ENCODE measurements at regions not wholly inside any gene's neighbourhood (a gene's known extent, or its start where the extent isn't known, plus 50 kb on each side); places are given as distances from the start of the nearest gene placed in this dataset.

- no peak for DNase-seq (ENCODE audit: low spot score)
Observed at GRCh38 chr12:91967590-91967989, 178.1 kb downstream of the BTG1 start.

- no peak for DNase-seq (ENCODE audit: low spot score)
Observed at GRCh38 chr12:91965781-91966180, 179.9 kb downstream of the BTG1 start.

- DNase-seq (ENCODE audit: low spot score) = no peak
Observed at GRCh38 chr12:91964501-91964900, 181.1 kb downstream of the BTG1 start.

DNA sequence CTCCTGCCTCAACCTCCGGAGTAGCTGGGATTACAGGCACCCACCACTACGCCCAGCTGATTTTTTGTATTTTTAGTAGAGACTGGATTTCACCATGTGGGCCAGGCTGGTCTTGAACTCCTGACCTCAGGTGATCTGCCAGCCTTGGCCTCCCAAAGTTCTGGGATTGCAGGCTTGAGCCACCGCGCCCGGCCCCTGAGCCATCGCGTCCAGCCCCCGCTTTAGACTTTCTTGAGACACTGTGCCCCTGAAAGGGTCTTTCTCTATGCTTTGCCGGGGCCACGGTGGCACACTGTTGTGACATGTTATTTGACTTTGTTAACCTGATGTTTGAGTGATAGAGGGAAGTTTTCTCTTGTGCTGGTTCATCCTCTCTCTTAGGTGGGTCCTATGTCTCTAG, 186.4 kb downstream of the BTG1 start:
- DNase-seq (ENCODE audit: low spot score) = no peak

GRCh38 chr12:91958816-91959215, 186.8 kb downstream of the BTG1 start:
- DNase-seq (ENCODE audit: low spot score) = no peak

DNA sequence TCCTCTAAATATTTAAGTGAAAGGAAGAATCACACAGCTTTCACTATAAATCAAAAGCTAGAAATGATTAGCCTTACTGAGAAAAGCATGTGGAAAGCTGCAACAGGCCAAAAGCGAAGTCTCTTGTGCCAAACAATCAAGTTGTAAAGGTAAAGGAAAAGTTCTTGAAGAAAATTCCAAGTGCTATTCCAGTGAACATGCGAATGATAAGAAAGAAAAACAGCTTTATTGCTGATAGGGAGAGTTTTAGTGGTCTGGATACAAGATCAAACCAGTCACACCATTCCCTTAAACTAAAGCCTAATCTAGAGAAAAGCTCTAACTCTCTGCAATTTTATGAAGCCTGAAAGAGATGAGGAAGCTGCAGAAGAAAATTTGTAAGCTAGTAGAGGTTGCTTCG, 190.9 kb downstream of the BTG1 start:
- no peak for DNase-seq (ENCODE audit: low spot score)

DNA sequence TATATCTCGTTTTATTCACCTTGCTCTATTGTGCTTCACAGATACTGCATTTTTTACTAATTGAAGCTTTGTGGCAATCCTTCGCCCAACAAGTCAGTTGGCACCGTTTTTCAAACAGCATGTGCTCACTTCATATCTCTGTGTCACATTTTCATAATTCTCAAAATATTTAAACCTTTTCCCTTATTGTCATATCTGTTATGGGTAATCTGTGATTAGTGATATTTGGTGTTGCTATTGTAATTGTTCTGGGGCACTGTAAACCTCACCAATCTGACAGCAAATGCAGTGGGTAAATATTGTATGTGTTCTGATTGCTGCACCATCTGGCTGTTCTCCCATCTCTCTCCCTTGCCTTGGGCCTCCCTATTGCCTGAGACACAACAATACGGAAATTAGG, 191.3 kb downstream of the BTG1 start:
- no peak for DNase-seq (ENCODE audit: low spot score)

DNA sequence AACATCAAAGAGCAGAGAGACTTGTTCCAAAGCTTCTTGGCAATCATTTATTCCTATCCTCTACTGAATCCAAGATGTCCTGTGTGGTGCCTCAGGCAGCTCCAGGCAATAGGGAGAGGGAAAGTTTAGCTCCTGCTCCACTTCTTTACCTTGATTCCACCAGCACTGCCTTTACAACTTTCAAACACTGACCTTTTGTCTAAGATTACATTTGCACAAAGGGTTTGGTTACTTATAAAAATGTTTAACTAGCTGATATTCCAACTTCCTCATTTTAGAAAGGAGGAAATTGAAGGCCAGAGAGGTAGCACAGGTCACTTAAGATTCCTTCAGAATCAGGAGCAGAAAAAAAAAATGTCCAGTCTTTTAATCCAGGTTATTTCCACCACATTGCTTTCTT, 192.7 kb downstream of the BTG1 start:
- DNase-seq (ENCODE audit: low spot score) = no peak

DNA sequence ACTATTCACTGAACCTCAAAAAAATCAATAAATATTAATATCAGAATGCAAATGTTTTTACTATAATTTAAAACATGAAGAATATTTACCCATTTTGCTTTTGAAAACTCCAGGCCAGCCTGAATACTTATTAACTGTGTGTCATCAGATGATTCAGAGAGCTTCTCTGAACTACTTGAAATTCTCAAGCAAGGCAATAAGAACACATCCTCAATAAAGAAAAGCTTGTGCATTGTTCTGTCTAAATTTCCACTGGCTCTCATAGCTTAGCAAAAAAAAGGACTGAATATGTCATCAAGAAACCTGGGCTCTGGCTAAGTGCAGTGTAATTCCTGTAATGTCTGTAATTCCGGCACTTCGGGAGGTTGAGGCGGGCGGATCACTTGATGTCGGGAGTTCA, 194.1 kb downstream of the BTG1 start:
- DNase-seq (ENCODE audit: low spot score) = peak; percentile 16

DNA sequence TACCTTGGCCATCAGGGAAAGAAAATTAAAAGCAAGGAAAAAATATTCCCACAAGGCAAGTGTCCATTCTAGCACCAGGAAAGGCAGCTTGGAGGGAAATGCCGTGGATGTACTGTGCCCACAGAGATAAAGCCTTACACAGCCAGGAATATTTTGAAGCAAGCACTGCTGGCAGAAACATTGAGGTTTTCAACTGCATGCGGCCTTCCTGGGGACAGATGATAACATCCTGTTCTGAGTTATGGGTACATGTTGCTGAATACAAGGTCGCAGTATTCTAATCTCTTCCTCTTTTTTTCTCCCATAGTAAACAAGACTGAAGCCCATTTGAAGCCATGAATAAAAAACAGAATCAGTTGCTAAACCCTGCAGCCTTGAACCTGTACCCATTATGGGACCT, 197.1 kb downstream of the BTG1 start:
- no peak for DNase-seq (ENCODE audit: low spot score)

- DNase-seq (ENCODE audit: low spot score) = no peak
Observed at GRCh38 chr12:91947459-91947858, 198.2 kb downstream of the BTG1 start.

DNA sequence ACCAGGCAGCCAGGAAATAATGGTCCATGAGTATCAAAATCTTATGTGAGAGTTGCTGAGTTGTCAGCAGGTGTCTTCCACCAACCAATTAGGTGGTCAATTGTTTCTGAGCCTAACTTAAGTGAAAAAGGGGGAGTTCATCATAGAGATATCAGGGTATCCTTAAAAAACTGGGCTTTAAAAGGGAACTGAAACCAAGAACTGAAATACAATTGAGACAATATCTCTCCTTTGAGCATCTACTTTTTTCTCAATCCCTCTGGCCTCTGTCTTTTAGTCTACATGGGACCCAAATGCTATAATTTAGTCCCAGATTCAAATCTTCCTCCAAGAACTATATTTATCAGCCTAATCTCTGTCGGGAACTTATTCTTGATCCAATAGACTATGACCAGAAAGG, 201.0 kb downstream of the BTG1 start:
- DNase-seq (ENCODE audit: low spot score) = no peak

DNA sequence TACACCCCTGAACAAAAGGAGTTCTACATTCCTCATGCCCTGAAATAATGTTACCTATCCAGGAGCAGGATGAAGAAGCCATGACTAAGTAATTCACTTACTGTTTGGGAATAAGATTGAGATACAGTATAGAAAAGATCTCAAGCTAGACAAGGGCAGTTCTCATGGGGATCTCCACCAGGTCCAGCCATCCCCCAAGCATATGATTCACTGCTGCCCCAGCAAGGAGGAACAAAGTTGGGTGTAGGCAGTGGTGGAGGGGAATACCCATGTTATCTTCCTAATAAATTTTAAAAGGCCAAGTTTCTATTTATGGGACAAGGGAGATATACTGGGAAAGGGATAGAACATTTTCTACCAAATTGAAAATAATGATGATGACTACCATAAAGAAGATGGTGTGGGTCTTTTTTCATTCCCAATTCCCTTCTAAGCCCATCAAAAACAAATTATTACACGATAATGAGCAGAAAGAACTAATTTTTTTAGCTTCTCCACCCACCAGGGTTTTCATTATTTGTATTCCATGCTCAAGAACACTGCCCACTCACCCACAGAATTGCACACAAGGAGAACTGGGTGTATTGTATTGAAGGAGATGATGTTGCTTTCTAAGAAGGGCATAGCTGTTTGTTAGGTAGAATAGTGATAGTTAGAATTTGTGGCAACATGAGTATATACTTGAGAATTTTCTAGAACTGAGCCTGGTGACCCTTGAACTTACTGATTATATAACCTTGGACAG, 204.6 kb downstream of the BTG1 start:
- no peak for DNase-seq (ENCODE audit: low spot score)

- DNase-seq (ENCODE audit: low spot score) = no peak
Observed at GRCh38 chr12:91940322-91940721, 205.3 kb downstream of the BTG1 start.

DNA sequence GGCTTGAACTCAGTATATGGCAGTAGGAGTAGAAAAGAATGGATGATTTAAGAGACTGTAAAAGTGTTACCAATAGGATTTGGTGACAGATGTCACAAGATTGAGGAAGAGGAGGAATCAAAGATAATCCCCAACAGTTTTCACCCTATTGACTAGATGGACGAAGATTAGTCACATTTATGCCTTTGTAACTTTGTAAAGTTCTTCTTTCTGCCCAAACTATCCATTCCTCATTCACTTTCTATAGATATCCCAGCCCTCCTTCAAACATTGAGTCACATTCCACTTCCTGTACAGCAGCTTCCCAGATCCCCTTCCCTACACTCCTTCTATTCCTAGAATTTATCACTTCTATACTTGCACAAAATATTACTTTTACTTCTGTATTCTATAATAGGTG, 207.9 kb downstream of the BTG1 start:
- no peak for DNase-seq (ENCODE audit: low spot score)

GRCh38 chr12:91937009-91937408, 208.6 kb downstream of the BTG1 start:
- no peak for DNase-seq (ENCODE audit: low spot score)

DNA sequence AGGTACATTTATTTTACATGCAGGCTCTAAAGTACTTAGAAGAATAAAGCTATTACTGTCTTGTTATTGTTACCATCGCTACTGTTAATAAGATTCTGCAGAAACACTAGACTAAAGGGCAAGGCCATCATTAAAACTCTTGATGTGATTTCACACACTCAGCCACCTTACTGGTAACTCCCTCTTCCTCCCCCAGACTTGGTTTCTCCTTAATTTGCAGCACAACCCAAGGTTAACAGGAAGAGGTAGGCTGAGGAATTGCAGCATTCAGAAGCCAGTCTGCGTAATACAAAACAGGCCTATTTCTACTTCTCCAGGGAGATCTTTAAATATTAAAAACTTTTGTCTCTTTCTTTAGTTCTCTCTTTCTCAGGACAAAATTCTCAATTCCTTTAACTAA, 210.3 kb downstream of the BTG1 start:
- DNase-seq (ENCODE audit: low spot score) = no peak

DNA sequence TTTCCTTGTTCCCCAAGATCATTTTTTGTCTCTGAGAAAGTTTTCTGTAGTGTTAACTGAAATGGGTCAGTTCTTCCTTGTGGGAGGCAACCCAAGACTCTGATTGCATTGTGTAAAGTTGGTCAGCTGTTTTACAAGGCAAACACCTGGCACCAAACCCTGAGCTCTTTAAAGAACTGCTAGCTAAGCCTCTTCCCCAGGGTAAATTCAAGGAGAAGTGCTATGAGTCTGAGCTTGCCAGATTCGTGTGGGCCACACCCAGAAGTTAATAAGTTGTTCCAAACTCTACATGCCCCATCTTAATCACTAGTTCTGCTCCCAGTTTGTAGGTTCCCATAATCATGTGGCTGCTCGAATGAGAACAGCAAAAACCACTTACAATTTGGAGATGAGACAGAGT, 214.5 kb downstream of the BTG1 start:
- DNase-seq (ENCODE audit: low spot score) = no peak

DNA sequence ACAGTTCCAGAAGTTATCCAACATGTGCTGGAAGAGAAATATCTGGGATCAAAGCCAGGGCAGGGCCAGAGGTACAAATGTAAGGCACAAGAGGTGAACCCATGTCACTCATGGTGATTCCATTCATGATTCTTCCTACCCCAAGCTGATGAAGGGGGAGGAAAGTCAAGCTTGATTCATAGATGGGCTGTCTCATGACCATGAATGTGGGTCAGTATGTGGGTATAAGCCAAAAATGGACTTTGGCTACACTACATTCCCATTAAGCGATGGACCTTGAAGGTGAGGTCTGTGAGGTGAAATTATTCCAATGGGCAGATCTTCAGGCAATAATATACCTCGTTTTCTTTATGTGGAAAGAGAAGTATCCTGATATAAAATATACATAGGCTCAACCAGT, 217.1 kb downstream of the BTG1 start:
- DNase-seq (ENCODE audit: low spot score) = no peak

DNA sequence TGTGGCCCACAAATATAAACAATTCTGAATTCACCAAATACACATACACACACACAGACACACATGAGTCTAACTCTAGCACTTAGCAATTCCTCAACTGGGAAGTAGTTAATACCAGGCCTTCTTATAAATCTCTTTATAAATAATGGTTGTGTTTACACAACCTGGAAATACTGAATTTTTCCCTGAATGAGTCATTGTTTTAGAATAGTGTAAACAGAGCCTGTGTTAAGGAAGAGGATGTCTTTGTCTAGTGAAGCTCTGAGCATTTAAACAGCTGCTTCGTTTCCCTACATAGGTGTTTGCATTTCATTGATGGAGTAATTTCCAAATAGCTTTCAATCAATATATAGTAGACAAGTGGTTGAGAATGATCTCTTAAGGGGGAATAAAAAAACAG, 218.8 kb downstream of the BTG1 start:
- no peak for DNase-seq (ENCODE audit: low spot score)

DNA sequence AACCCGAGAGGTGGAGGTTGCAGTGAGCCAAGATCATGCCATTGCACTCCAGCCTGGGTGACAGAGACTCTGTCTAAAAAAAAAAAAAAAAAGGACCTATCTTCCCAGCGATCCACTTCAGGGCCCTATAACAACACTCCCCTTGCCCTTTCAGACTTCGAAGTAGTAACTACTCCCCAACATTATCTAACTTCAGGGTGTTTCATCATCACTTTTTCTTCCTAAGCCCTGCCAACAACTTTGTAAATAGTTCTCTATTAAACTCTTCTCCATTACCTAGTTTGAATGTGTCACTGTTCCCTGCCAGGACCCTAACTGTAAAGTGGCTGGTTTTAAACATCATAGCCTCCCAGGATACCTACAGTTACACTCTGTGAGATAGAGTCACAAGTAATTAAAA, 220.8 kb downstream of the BTG1 start:
- no peak for DNase-seq (ENCODE audit: low spot score)

- DNase-seq (ENCODE audit: low spot score) = no peak
Observed at GRCh38 chr12:91923864-91924263, 221.8 kb downstream of the BTG1 start.

DNA sequence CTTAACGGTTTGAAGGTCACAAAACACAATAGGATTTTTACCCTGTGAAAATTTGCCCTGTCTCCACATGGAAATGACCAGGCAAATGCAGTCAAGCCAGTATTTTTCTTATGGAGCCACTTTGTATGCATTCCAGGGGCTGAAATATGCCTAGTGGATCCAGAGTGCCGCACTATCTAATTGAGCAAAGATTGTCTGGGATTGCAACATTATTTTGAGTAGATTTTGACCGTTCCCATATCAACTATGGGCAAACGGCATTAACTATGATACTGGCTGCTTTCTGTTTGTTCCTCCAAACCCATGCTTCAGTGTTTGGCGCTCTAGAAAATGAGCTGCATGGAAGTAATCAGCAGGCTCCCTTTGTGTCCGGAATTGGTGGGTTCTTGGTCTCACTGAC, 223.0 kb downstream of the BTG1 start:
- DNase-seq (ENCODE audit: low spot score) = no peak

- DNase-seq (ENCODE audit: low spot score) = no peak
Observed at GRCh38 chr12:91922139-91922538, 223.5 kb downstream of the BTG1 start.

DNA sequence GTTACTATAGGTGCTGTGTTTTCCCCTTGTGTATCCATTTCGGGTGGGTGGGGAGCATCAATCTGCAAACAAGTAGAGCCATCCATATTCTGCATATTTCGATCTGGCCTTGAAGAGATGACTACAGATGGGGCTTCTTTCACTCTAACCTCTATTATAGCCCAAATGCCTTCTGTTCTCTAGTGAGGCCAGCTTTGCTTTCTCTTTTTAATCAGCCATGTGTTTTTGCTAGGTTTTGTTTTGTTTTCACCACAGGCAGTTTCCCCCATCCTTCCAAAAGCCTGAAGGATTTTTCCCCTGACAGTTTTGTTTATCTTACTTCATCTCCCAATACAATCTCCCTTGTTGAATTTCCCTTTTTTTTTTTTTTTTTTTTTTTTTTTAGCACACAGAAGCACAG, 224.1 kb downstream of the BTG1 start:
- no peak for DNase-seq (ENCODE audit: low spot score)

All from RKO (cell line).